Keratinocyte (primary cell): ENCODE measurements at regions not wholly inside any gene's neighbourhood (a gene's known extent, or its start where the extent isn't known, plus 50 kb on each side); places are given as distances from the start of the nearest gene placed in this dataset.
"Not testable (repeated sequence)": the region's sequence is repeated elsewhere in the genome, so short reads cannot be mapped to it uniquely, and the experiment has no call there.

Experiments used
- EZH2 ChIP-seq: IDR thresholded peaks from one replicate; pipeline ENCODE4 v1.6.1; 2012; ENCODE audit warnings: inconsistent platforms, mild to moderate bottlenecking, low read length, moderate library complexity
- TF ChIP-seq, protein P1 (sequence below), 3 experiments: IDR thresholded peaks in 1 of 3; conservative IDR thresholded peaks in 1 of 3; optimal IDR thresholded peaks in 1 of 3; 2 replicates in 2 of 3; 3 replicates in 1 of 3; pipeline versions ENCODE3 to v1.5.1; 2011; ENCODE audit warnings: low read length in 3 of 3, mild to moderate bottlenecking in 3 of 3, moderate library complexity in 2 of 3, control low read depth in 1 of 3, inconsistent platforms in 1 of 3; ENCODE audit not compliant: insufficient read depth in 2 of 3; ENCODE audit errors: extremely low read depth in 1 of 3

DNA sequence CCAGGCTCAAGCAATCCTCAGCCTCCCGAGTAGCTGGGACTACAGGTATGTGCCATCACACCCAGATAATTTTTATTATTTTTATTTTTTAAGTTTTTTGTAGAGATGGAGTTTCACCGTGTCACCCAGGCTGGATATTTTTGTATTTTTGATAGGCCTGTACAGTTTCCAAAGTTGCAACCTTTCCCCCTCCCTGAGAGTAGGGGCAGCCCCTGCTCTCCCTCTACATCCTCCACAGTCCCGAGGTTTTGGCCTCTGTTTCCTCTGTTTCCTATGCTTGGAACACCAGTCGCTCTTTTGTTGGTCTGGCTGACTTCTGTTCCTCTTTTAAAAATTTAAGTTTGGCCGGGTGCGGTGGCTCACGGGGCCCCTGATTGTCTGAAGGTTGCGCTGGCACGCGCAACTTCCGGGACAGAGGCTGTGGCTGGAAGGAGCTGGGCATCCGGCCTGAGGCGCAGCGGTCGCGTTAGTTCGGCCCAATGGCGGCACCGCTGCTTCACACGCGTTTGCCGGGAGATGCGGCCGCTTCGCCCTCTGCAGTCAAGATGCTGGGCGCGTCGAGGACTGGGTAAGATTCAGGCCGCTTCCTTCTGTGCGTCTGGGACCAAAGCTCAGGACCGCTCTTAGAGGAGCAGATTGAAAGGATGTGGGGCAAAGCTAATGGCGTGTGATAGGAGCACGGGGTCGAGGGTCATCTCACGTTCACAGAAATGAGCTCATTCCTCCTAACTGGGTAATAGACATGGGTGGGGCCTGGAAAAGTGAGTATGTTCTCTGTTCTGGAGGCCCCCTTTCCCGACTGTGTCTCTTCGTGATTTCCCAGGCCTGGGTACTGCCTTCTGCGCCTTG lies 89.9 kb downstream of the LAT start:
- TF ChIP-seq, protein P1, sequence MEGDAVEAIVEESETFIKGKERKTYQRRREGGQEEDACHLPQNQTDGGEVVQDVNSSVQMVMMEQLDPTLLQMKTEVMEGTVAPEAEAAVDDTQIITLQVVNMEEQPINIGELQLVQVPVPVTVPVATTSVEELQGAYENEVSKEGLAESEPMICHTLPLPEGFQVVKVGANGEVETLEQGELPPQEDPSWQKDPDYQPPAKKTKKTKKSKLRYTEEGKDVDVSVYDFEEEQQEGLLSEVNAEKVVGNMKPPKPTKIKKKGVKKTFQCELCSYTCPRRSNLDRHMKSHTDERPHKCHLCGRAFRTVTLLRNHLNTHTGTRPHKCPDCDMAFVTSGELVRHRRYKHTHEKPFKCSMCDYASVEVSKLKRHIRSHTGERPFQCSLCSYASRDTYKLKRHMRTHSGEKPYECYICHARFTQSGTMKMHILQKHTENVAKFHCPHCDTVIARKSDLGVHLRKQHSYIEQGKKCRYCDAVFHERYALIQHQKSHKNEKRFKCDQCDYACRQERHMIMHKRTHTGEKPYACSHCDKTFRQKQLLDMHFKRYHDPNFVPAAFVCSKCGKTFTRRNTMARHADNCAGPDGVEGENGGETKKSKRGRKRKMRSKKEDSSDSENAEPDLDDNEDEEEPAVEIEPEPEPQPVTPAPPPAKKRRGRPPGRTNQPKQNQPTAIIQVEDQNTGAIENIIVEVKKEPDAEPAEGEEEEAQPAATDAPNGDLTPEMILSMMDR (optimal IDR thresholded peaks at IDR 0.05 in 1 of 3, IDR thresholded peaks at IDR 0.05 in 1 of 3, conservative IDR thresholded peaks at IDR 0.05 in 1 of 3; ENCODE audit: extremely low read depth in 1 of 3, insufficient read depth in 2 of 3, low read length in 3 of 3): not testable (repeated sequence)
- not testable (repeated sequence) for TF ChIP-seq EZH2
